AG10803 (cell line): ENCODE measurements at regions not wholly inside any gene's neighbourhood (a gene's known extent, or its start where the extent isn't known, plus 50 kb on each side); places are given as distances from the start of the nearest gene placed in this dataset.

ENCODE experiments used
- DNase-seq: peaks from one replicate; pipeline ENCODE4 v3.0.0; 2010; ENCODE audit warnings: low read depth
- H3K4me3 ChIP-seq: 2 replicates; pipeline ENCODE4 v1.5.1; 2011; ENCODE audit warnings: mild to moderate bottlenecking, low read length, control low read depth
- CTCF ChIP-seq: conservative IDR thresholded peaks from 2 replicates; pipeline ENCODE4 v1.5.1; 2011; ENCODE audit warnings: mild to moderate bottlenecking, low read length, control low read depth, inconsistent platforms

GRCh38 chr5:171523781-171524180 is 104.3 kb downstream of the FGF18 start:
- no peak for TF ChIP-seq CTCF
- H3K4me3 ChIP-seq = no peak overlapping the region
- DNase-seq = no peak

- no peak for DNase-seq
- no peak for TF ChIP-seq CTCF
- H3K4me3 ChIP-seq = no peak overlapping the region
These were observed 105.0 kb downstream of the FGF18 start for GRCh38 chr5:171524466-171524865.

- no peak for DNase-seq
- H3K4me3 ChIP-seq = no peak overlapping the region
- TF ChIP-seq CTCF = no peak
These were observed 105.6 kb downstream of the FGF18 start for GRCh38 chr5:171525085-171525484.

GRCh38 chr5:171528036-171528435 is 108.6 kb downstream of the FGF18 start:
- no peak for DNase-seq
- H3K4me3 ChIP-seq = no peak overlapping the region
- no peak for TF ChIP-seq CTCF

GRCh38 chr5:171528865-171529614 is 109.6 kb downstream of the FGF18 start:
- TF ChIP-seq CTCF = no peak
- no peak overlapping the region for H3K4me3 ChIP-seq
- DNase-seq = no peak

GRCh38 chr5:171531638-171532037 is 112.2 kb downstream of the FGF18 start:
- H3K4me3 ChIP-seq = no peak overlapping the region
- no peak for DNase-seq
- TF ChIP-seq CTCF = no peak

GRCh38 chr5:171533153-171533552 is 113.7 kb downstream of the FGF18 start:
- no peak for TF ChIP-seq CTCF
- DNase-seq = no peak
- H3K4me3 ChIP-seq = no peak overlapping the region
